GM21529 (cell line): ENCODE measurements at regions not wholly inside any gene's neighbourhood (a gene's known extent, or its start where the extent isn't known, plus 50 kb on each side); places are given as distances from the start of the nearest gene placed in this dataset.

Experiments used
- ATAC-seq: cut with Tn5 transposase; IDR thresholded peaks from one replicate; pipeline ENCODE4 v1.9.1; 2021; ENCODE audit not compliant: unreplicated experiment

DNA sequence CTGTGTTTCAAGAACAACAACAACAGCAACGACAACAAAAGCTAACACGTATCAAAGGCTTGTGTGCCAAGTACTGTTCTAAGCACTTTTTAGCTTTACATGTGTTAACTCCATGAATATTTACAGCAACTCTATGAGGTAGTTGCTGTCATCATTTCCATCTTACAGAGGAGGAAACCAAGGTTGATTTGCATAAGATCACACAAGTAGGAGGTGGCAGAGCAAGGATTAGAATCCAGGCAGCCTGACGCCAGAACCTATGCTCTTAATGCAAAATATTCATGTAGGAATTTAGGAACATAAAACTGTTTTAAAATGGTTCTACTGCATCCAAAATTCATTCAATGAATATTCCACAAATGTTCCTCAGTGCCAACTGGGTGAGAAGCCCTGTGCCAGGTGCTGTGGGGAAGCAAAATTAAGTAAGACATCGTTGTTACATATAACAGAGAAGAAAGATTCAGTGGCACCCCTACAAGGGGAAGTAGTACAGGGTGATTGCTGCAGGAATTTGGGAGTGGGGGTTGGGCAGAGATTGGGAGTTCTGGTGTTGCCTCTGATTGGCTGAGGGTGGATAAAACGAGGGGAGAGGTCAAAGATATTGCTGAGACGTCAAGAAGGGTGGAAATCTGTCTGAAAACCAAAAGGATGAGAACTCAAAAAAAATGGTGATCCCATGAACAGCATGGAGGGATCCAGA is 86.1 kb upstream of the ARHGAP20 start:
- ATAC-seq, result no peak

DNA sequence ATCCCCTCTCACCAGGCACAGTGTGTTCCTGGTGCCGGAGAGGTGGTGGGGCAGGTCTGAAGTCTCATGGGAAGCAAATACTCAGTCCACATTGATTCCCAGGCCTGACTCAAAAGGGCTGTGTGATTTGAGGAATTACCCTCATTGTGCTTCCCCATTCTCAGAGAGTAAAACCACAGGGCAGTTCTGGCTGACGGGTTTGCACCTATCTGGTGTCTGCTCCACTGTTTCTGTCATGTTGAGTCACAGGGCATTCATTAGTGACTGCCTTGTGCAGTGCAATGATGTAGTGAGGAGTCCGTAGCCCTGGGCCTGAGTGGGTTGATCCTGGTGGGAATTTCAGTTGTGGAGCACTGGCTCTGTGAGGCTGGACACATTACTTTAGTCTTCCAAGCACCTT is 85.2 kb upstream of the ARHGAP20 start:
- peak; percentile 92 for ATAC-seq

DNA sequence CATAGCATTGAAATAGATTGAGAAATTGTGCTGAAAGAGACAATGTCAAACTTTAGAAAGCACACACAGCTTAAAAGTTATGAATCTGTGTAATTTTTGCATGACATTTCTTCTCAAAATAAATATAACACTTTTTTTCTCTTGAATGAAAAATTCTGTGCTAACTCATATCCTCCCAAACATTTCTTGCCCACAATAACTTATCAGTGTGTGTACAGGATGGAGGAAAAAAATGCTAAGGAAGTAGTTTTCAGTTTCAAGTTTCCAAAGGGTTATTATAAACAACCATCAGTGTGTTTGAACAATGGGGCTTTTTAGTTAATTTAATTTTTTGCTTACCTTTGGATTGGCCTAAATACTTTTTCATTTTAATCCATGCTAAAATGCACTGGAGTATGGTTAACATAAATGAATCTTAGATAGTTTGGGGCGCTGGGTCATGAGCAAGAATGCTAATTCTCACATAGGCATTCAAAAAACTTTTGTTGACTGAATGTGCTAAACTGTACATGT is 82.9 kb upstream of the ARHGAP20 start:
- ATAC-seq, result no peak

DNA sequence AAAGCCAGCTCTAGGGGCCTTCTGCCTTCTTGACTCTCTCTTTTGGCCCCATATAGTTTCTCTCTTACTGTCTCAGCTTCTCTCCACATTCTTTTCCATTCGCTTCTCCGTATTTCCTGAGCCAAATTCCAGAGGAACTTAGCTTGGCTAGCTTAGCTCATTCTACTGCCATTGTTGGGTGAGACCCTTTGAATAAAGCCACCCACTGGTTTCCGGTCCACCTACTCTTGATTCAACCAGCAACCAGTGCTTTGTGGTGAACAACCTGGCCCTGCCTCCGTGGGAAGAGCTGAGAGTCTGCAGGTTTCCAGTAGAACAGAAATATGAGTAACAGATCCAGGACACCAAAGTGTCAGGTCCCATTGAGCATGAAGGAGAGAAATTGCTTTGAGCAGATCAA is 81.3 kb upstream of the ARHGAP20 start:
- no peak for ATAC-seq

DNA sequence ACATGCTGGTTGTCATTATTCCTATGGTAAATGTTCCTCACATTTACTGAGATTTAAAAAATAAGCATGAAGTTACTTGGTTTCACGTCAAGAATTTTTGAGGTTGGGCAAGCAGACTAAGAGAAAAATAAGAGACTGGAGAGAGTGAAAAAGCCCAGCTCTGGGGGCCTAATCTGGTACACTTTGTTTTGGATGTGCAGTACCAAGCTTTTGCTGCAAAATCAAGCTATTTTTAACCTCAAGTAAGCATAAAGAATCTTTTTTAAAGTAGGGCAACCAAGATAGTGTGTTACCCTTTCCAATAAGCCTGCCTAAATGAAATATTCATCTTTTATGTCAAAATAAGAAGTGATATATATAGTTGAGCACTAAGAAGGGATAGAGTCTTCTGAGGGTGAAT is 79.4 kb upstream of the ARHGAP20 start:
- ATAC-seq, result no peak

DNA sequence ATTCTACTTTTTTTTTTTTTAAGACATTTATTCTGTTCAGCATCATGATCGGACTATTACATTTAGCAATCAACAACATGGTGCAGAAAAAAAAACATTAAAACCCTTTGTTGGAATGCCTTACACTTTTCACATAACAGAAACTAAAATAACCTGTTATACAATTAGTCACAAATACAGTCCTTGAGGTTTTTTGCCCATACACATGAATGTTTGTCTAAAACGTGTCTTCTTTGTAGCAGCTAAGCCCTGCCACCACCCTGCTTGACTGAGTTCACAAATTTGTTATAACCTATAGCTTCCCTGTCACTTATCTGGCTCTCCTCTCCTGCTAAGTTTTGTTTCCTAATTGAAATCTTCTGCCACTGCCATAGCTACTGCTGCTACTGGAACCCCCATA is 75.4 kb upstream of the ARHGAP20 start:
- no peak for ATAC-seq

DNA sequence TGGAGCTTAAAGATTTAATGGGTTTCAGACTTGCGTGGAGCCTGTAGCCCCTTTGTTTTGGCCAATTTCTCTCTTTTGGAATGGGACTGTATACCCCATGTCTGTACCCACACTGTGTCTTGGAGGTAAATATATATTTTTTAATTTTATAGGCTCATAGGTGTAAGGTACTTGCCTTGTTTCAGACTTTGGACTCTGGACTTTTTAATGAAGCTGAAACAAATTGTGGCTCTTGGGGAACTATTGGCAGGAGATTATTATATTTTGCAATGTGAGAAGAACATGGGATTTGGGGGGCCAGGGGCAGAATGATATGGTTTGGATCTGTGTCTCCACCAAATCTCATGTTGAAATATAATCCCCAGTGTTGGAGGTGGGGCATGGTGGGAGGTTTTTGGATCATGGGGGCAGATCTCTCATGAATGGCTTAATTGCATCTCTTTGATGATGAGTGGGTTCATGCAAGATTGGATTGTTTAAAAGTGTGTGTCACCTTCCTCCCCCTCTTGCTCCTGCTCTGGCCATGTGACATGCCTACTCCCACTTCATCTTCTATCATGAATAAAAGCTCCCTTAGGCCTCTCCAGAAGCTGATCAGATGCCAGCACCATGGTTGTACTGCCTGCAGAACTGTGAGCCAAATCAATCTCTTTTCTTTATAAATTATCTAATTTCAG is 74.1 kb upstream of the ARHGAP20 start:
- no peak for ATAC-seq

DNA sequence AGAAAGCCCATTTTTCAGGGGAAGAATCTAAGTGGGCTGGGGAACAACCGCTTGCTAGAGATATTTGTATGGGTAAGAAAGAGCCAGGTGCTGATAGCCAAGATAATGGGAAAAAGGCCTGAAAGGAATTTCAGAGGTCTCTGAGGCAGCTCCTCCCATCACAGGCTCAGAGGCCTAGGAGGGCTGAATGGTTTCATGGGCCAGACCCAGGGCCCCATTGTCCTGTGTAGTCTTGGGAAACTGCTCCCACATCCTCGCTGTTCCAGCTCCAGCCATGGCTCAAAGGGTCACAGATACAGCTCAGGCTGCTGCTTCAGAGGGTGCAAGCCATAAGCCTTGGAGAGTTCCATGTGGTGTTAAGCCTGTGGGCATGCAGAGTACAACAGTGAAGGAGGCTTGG is 73.2 kb upstream of the ARHGAP20 start:
- ATAC-seq, result no peak

DNA sequence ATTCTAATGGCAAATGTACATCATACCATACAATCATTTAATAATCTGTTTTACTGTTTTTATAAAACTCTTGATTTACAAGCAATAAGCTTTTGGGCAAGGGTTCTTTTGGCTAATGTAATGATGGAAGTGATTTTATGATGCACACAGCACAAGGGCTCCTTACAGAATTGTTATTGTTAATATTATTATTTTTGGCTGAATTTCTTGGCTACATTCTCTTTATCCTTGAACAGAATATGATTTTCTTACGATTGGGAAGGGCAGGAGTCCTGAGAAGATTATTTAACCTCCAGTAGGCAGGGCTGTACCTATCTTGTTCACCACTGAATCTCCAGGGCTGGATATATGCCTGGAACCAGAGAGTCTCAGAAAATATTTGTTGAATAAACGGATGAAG is 70.4 kb upstream of the ARHGAP20 start:
- no peak for ATAC-seq

DNA sequence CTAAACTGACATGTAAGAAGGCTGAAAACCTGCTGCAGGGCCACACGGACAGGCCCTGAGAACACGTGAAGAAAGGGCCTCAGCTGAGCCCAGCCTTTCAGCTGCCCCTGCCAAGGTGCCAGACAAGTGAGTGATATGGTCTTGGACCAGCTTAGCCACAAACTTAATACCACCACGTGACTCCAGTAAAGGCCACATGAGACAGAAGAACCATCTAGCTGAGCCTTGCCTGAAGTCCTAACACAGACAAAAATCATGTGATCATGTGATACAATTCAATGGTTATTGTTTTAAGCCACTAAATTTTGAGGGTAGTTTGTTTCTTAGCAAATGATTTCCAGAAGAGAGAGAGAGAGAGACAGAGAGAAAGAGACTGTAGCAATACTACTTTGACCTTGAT is 66.9 kb upstream of the ARHGAP20 start:
- ATAC-seq, result no peak

DNA sequence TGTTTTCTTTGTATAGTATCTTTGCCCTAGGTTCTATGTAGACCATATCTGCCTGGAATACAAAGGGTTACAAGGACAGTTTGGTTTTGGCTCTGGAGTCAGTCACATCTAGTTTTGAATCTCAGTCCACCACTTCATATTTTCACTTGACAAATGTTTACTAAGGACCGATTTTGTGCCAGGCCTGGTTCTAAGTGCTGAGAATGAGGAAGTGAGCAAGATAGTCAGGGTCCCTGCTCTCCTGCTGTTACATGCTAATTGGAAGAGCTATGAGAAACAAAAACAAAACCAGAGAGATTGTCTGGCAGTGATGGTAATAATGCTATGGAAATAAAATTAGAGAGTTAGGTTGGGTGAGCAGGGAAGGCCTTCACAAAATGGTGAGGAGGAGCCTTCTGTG is 66.1 kb upstream of the ARHGAP20 start:
- peak; percentile 59 for ATAC-seq

DNA sequence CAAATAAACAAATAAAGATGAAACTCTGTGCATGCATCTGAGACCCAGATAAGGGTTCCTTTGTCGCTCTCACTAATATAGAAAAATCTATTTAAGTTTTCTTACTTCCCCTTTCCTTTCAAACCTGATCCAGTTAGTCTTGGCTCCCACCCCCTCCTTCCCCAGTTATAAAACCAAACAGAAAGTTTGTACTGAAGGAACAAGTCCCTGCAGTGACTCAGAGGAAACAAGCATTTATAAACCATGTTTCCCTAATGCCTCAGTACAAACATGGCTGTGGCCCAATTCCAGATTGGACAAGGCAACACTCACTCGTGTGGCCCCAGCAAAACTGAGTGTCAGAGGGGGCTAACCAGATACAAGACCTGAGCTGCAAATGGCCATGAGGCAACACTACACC is 65.5 kb upstream of the ARHGAP20 start:
- peak; percentile 53 for ATAC-seq

DNA sequence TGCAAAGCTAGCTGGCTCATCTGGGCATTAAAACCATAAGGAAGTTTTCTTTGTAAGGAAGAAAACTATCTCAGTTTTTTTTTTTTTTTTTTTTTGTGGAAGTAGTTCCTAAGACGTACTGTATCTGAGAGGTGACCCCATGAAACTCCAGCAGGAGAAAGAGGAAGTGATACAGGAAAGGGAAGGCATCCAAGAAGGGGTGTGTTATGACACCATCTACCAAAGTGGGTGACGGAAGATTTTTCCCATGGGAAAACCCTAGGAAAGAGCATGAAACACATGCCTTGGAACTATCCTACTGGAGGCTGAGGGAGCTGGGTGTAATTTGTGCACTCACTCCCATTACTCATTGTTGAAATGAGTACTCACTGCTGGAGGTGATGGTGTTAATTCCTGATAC is 63.8 kb upstream of the ARHGAP20 start:
- no peak for ATAC-seq

DNA sequence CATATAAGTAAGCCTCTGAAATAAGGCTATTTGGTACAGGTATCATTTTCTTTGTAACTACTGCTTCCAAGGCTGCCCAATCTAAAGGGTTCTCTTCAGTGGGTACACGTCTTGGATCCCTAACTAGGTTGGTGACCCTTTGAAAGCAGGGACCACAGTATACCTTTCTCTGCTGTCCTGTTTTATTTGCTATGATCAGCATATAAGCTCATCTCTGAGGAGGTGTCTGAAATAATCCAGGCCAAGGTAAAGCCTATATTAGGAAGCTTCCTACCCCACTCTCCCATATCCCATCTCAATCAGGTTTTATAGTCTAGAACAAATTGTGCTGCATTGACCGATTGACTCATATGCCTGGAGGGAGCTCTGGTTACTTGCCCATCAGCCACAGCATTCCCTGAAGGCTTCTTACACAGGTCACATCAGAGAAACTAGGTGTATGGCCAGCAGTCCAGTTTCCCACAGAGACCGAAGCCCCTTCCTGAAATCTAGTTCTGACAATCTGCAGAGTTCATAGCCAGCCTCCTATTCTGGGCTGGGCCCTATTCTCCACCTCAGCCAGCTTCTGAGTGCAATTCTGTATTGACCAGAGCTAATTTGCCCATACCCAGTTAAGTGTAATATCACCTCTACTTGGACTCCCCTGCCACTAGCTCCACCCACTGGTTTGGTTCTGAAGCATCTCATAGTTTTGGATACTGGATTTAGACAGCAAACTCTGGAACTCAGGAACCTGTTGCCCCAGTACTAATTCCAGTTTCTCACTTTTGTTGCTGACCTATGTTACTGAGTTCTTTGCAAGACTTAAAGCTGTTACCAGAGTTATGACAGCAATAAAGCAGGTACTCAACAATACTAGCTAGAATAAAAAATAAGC is 62.1 kb upstream of the ARHGAP20 start:
- ATAC-seq, result no peak

DNA sequence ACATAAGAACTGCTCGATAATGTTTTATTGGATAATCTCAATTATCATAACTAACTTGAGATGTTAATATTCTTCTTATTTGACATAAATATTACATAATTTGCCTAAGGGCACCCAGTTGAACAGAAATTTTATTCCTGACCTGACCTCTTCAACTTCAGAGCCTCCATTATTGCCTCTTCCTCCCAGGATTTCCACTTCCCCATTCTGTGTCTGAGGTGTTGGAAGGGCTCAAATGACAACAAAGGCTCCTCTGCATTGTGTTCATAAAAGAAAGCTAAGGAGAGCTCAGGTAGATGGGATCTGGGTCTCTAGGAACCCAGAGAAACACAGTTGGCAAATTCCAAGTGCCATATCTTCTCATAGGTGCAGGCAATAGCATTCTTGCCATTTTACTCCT is 61.2 kb upstream of the ARHGAP20 start:
- ATAC-seq, result no peak

DNA sequence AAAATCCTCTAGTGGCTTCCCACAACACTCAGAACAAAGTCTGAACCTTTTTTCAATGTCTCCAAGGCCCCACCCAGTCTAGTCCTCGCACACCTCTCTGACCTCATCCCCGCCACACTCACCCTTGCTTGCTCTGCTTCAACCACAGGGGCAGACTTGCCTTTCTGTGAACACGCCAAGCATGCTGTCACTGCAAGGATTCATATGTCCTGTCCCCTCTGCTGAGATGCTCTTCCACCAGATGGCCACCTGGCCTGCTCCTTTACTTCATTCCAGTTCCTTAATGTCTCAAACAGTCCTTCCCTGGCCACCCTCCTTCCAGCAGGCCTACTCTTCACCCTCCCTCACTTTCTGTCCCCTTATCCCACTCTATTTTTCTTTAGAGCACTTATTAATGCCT is 60.6 kb upstream of the ARHGAP20 start:
- ATAC-seq, result no peak

DNA sequence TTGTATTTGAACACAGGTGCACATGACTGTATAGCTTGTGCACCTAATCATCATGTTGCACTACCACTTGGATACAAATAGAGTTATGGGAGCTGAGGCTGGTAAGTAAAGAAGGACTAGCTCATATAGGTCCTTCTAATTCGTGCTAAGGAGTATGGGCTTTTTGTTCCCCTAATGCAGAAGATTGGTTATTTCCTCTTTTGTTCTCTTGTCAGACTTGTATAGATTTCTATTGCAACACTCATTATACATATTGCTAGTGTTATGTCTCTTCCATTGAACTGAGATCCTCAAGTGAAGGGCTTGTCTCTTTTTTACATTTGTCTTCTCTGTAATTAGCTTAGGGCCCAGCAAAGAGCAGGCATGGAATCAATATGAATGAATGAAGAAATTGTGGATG is 54.1 kb upstream of the ARHGAP20 start:
- no peak for ATAC-seq

DNA sequence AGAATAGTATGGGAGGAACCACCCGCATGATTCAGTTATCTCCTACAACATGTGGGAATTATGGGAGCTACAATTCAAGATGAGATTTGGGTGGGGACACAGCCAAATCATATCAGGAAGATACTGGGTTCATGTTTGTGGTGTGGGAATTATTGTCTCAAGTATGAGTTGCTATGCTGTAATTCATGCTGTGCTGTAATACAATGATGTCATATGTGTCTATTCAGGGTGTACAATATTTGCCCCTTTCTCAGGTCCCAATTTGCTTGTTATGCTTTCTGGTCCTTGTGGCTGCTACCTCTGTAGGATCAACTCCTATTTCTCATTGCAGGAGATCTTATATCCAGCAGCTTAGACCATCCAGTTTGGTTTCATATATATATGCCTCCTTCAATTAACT is 52.2 kb upstream of the ARHGAP20 start:
- no peak for ATAC-seq

DNA sequence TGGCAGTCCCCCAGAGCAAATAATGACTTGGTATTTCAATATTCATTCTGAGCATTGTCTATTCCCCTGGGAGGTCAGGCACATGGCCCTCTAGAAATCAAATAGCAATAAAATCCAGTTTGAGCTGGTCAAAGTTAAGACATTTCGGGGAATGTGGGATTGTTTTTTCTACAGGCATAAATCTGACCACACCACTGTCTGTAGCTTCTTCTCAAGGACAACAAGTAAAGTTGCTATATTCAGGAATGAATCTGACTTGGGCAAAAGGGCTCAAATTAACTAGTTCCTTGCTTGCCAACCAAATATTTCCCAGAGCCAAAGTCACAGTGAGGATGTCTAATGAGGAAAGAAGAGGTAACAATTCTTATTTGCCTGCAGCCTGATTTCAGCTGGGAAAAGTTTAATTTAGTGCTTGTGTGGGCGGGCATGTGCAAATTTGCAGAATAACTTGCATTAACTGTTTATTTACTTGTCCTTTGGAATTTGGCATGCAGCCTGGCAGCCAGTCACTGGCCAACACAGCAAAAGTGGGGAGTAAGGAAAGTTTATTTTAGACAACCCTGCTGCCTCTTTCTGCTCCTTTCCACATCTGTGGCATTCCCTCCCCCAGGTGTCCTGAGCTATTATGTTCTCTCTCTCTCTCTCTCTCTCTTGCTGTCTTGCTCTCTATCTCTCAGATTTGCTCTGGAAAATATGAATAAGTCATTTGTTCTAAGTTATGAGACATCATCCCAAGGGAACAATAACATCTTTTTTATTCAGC is 51.2 kb upstream of the ARHGAP20 start:
- no peak for ATAC-seq

DNA sequence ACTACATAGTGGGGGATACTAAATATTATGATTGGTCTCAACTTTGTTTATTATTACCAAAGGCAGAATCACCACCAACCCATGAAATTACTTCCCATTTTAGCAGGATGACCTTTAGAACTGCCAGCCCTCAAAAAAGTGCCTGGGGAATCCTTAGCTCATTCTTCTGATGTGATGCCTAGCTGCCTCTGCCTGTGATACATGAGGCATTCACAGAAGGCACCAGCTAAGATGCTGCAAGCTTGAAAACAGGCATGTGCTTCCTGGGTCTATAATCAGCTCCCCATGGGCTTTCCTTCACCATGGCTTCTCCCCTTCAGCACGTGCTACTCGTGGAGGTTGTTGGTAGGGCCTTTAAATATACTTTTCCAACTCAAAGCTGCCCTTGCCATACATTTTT is 50.4 kb upstream of the ARHGAP20 start:
- ATAC-seq, result no peak
